ENCODE measurements at regions not wholly inside any gene's neighbourhood (a gene's known extent, or its start where the extent isn't known, plus 50 kb on each side); places are given as distances from the start of the nearest gene placed in this dataset.

GRCh38 chr9:78118742-78119473, 87.3 kb upstream of the GNAQ start:
- Histone ChIP-seq H3F3A (ENCODE audit: low read depth) (no peaks in the 10 kb centered on the region), H3K79me2 (ENCODE audit: low read depth) (no peaks in the 10 kb centered on the region), H3K4me1 (no peaks in the 10 kb centered on the region), H4K20me1 (ENCODE audit: low read depth) (no peaks in the 10 kb centered on the region), H3K9ac (no peak overlapping the region), H3K36me3 (no peaks in the 10 kb centered on the region), H3K27me3 (no peaks in the 10 kb centered on the region), H3K4me2 (no peak overlapping the region), H3K4me3 (no peak overlapping the region), H2AFZ (replicated peaks) (no peak overlapping the region), H3K27ac (no peak overlapping the region), H3K9me3 (ENCODE audit: low read depth) (no peaks in the 10 kb centered on the region)
- Mint-ChIP-seq H3K27me3 (ENCODE audit: insufficient read depth, low read depth) (peaks cover 5% of the 10 kb centered on the region), H3K4me1 (no peaks in the 10 kb centered on the region), H3K4me3 (no peak overlapping the region), H3K36me3 (no peaks in the 10 kb centered on the region), H3K9me3 (no peaks in the 10 kb centered on the region), H3K27ac (no peak overlapping the region)
- TF ChIP-seq CTCF (IDR thresholded peaks at IDR 0.05) (no peak), EZH2phosphoT487 (IDR thresholded peaks at IDR 0.05) (no peak), EZH2 (IDR thresholded peaks at IDR 0.05) (no peak)
- DNase-seq (ENCODE audit: low spot score), result no peak

- Histone ChIP-seq H3K4me3 (no peak overlapping the region), H3K9ac (no peak overlapping the region), H3K27ac (no peak overlapping the region), H3F3A (ENCODE audit: low read depth) (no peaks in the 10 kb centered on the region), H3K4me1 (no peaks in the 10 kb centered on the region), H3K27me3 (no peaks in the 10 kb centered on the region), H4K20me1 (ENCODE audit: low read depth) (no peaks in the 10 kb centered on the region), H3K4me2 (no peak overlapping the region), H3K36me3 (no peaks in the 10 kb centered on the region), H2AFZ (replicated peaks) (no peak overlapping the region), H3K9me3 (ENCODE audit: low read depth) (no peaks in the 10 kb centered on the region), H3K79me2 (ENCODE audit: low read depth) (no peaks in the 10 kb centered on the region)
- H3K4me1 Mint-ChIP-seq, result no peaks in the 10 kb centered on the region
- no peaks in the 10 kb centered on the region for H3K9me3 Mint-ChIP-seq
- peak; percentile 63 for DNase-seq (ENCODE audit: low spot score)
- no peak overlapping the region for H3K4me3 Mint-ChIP-seq
- TF ChIP-seq CTCF (IDR thresholded peaks at IDR 0.05) (peak; percentile 67), EZH2phosphoT487 (IDR thresholded peaks at IDR 0.05) (no peak)
- no peaks in the 10 kb centered on the region for H3K27me3 Mint-ChIP-seq (ENCODE audit: insufficient read depth, low read depth)
- H3K36me3 Mint-ChIP-seq, result no peaks in the 10 kb centered on the region
- no peak overlapping the region for H3K27ac Mint-ChIP-seq
These were observed 83.5 kb upstream of the GNAQ start for GRCh38 chr9:78115073-78115472.

- Histone ChIP-seq H3K27ac (no peak overlapping the region), H3K4me3 (no peak overlapping the region), H3F3A (ENCODE audit: low read depth) (no peaks in the 10 kb centered on the region), H4K20me1 (ENCODE audit: low read depth) (no peaks in the 10 kb centered on the region), H3K36me3 (no peaks in the 10 kb centered on the region), H3K4me1 (no peaks in the 10 kb centered on the region), H3K9ac (no peak overlapping the region), H3K27me3 (no peaks in the 10 kb centered on the region), H3K79me2 (ENCODE audit: low read depth) (no peaks in the 10 kb centered on the region), H3K9me3 (ENCODE audit: low read depth) (no peaks in the 10 kb centered on the region), H2AFZ (replicated peaks) (no peak overlapping the region), H3K4me2 (no peak overlapping the region)
- H3K27me3 Mint-ChIP-seq (ENCODE audit: insufficient read depth, low read depth), result no peaks in the 10 kb centered on the region
- no peak for TF ChIP-seq CTCF (IDR thresholded peaks at IDR 0.05)
- no peak for TF ChIP-seq EZH2 (IDR thresholded peaks at IDR 0.05)
- no peak for TF ChIP-seq EZH2phosphoT487 (IDR thresholded peaks at IDR 0.05)
- H3K4me1 Mint-ChIP-seq, result no peaks in the 10 kb centered on the region
- no peak overlapping the region for H3K27ac Mint-ChIP-seq
- no peaks in the 10 kb centered on the region for H3K9me3 Mint-ChIP-seq
- no peak overlapping the region for H3K4me3 Mint-ChIP-seq
- no peaks in the 10 kb centered on the region for H3K36me3 Mint-ChIP-seq
- no peak for DNase-seq (ENCODE audit: low spot score)
These were observed 83.0 kb upstream of the GNAQ start for GRCh38 chr9:78114581-78114980.

Data from neural progenitor cell (in vitro differentiated cells).